HEK293T (cell line): ENCODE measurements at regions not wholly inside any gene's neighbourhood (a gene's known extent, or its start where the extent isn't known, plus 50 kb on each side); places are given as distances from the start of the nearest gene placed in this dataset.

Source experiments
- BHLHE40 ChIP-seq: fragments of 450-650 bp; IDR thresholded peaks from 2 replicates; pipeline ENCODE4 v1.6.1; 2016; ENCODE audit warnings: mild to moderate bottlenecking, moderate library complexity, borderline replicate concordance
- CTBP1 ChIP-seq: fragments of 450-650 bp; IDR thresholded peaks from 2 replicates; pipeline ENCODE4 v1.6.1; 2016; ENCODE audit warnings: borderline replicate concordance
- ELF4 ChIP-seq: fragments of 450-650 bp; IDR thresholded peaks from 2 replicates; pipeline ENCODE4 v1.6.1; 2017; ENCODE audit warnings: antibody characterized with exemption
- FOXA1 ChIP-seq: fragments of 450-650 bp; IDR thresholded peaks from 2 replicates; pipeline ENCODE4 v1.6.1; 2016; ENCODE audit warnings: mild to moderate bottlenecking
- FOXK2 ChIP-seq: fragments of 450-650 bp; IDR thresholded peaks from 2 replicates; pipeline ENCODE4 v1.6.1; 2016; ENCODE audit warnings: mild to moderate bottlenecking
- FOXM1 ChIP-seq: fragments of 450-650 bp; IDR thresholded peaks from 2 replicates; pipeline ENCODE4 v1.6.1; 2017; ENCODE audit warnings: mild to moderate bottlenecking, borderline replicate concordance
- HDGF ChIP-seq: fragments of 450-650 bp; IDR thresholded peaks from 2 replicates; pipeline ENCODE4 v1.6.1; 2017; ENCODE audit warnings: antibody characterized with exemption, borderline replicate concordance
- LEF1 ChIP-seq: fragments of 450-650 bp; IDR thresholded peaks from 2 replicates; pipeline ENCODE4 v1.6.1; 2017; ENCODE audit warnings: mild to moderate bottlenecking, borderline replicate concordance
- NFRKB ChIP-seq: fragments of 450-650 bp; IDR thresholded peaks from 2 replicates; pipeline ENCODE4 v1.6.1; 2016; ENCODE audit warnings: mild to moderate bottlenecking, moderate library complexity
- SP1 ChIP-seq: fragments of 450-650 bp; IDR thresholded peaks from 2 replicates; pipeline ENCODE4 v1.6.1; 2017
- SUZ12 ChIP-seq: fragments of 450-650 bp; IDR thresholded peaks from 2 replicates; pipeline ENCODE4 v1.6.1; 2016; ENCODE audit warnings: mild to moderate bottlenecking
- TARDBP ChIP-seq: fragments of 450-650 bp; IDR thresholded peaks from 2 replicates; pipeline ENCODE4 v1.6.1; 2016
- ZNF384 ChIP-seq: fragments of 450-650 bp; IDR thresholded peaks from 2 replicates; pipeline ENCODE4 v1.6.1; 2016
- TF ChIP-seq, protein P1 (sequence below): fragments of 450-650 bp; IDR thresholded peaks from 2 replicates; pipeline ENCODE4 v1.6.1; 2016

GRCh38 chr3:178350763-178351162, 185.5 kb upstream of the KCNMB2 start:
- TF ChIP-seq FOXM1 (no peak), LEF1 (no peak), NFRKB (no peak), HDGF (no peak), SP1 (no peak), TARDBP (no peak), CTBP1 (no peak), ZNF384 (no peak), BHLHE40 (no peak), FOXK2 (no peak), FOXA1 (no peak), SUZ12 (no peak), ELF4 (no peak)
- TF ChIP-seq, protein P1, sequence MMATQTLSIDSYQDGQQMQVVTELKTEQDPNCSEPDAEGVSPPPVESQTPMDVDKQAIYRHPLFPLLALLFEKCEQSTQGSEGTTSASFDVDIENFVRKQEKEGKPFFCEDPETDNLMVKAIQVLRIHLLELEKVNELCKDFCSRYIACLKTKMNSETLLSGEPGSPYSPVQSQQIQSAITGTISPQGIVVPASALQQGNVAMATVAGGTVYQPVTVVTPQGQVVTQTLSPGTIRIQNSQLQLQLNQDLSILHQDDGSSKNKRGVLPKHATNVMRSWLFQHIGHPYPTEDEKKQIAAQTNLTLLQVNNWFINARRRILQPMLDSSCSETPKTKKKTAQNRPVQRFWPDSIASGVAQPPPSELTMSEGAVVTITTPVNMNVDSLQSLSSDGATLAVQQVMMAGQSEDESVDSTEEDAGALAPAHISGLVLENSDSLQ, result no peak
